SK-N-MC (cell line): ENCODE measurements at regions not wholly inside any gene's neighbourhood (a gene's known extent, or its start where the extent isn't known, plus 50 kb on each side); places are given as distances from the start of the nearest gene placed in this dataset.

Experiments
- EZH2 ChIP-seq: fragments of 200-600 bp; sonication (generic); IDR thresholded peaks from one replicate; pipeline ENCODE4 v1.6.1; 2017; ENCODE audit warnings: antibody characterized with exemption
- POLR2AphosphoS5 ChIP-seq: IDR thresholded peaks from 2 replicates; pipeline ENCODE4 v1.6.1; 2012; ENCODE audit warnings: mild to moderate bottlenecking, low read depth, low read length, borderline replicate concordance

GRCh38 chr18:3357516-3357915 is 92.5 kb upstream of the TGIF1 start:
- TF ChIP-seq EZH2 (no peak), POLR2AphosphoS5 (no peak)
